ENCODE measurements at regions not wholly inside any gene's neighbourhood (a gene's known extent, or its start where the extent isn't known, plus 50 kb on each side); places are given as distances from the start of the nearest gene placed in this dataset.
A peak's percentile ranks its signal among the peaks of the same experiment; 100 is the strongest.

- no peak for DNase-seq
Observed at GRCh38 chr16:35399133-35399532, 1939.7 kb downstream of the TP53TG3F start.

- DNase-seq, result no peak
Observed at GRCh38 chr16:35404273-35404672, 1944.9 kb downstream of the TP53TG3F start.

GRCh38 chr16:35405526-35405925 lies 1946.1 kb downstream of the TP53TG3F start:
- no peak for DNase-seq

GRCh38 chr16:35409503-35409902 lies 1950.1 kb downstream of the TP53TG3F start:
- DNase-seq, result peak; percentile 0

- no peak for DNase-seq
Observed at GRCh38 chr16:35410438-35410837, 1951.0 kb downstream of the TP53TG3F start.

DNA sequence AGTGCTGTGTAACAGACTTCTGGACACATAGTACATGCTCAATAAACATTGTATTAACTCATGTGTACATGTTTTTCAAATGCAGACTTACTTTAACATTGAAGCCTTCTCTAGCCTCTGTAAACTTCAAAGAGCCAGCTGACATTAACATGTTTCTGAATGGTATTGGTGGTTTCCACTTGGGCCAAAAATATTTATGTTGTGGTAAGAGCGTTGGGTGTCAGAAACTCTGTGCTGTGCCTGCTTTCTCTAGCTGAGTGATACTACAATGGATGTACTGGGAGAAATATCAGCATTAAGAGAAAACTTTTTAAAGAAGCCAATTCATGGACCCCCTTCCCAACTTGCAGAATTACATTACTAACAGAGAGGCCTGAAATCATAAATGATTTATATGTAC lies 1951.7 kb downstream of the TP53TG3F start:
- no peak for DNase-seq

- no peak for DNase-seq
Observed at GRCh38 chr16:35414139-35414538, 1954.7 kb downstream of the TP53TG3F start.

GRCh38 chr16:35414563-35414962 lies 1955.2 kb downstream of the TP53TG3F start:
- no peak for DNase-seq

DNA sequence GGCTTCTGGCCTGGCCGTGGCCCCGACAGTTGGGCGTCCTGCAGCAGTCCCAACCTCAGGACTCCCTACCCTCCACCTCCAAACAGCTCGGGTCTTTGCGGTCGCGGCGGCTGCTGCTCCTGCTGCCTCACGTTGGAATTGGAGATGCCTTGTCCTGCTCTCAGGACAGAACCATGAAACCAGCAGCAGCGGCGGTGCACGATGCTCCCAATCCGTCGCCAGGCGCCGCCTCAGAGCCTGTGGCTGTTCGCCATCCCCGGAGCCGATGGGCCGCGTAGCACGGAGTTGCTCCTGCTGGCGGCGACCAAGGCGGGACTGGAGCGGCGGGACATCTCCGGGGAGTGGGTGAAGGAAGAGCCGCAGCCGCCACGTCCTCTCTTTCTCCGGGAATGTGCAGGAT lies 1965.9 kb downstream of the TP53TG3F start:
- DNase-seq, result no peak

GRCh38 chr16:35431829-35432663 lies 1972.6 kb downstream of the TP53TG3F start:
- peak; percentile 10 for DNase-seq

- DNase-seq, result no peak
Observed at GRCh38 chr16:35440875-35441274, 1981.5 kb downstream of the TP53TG3F start.

DNA sequence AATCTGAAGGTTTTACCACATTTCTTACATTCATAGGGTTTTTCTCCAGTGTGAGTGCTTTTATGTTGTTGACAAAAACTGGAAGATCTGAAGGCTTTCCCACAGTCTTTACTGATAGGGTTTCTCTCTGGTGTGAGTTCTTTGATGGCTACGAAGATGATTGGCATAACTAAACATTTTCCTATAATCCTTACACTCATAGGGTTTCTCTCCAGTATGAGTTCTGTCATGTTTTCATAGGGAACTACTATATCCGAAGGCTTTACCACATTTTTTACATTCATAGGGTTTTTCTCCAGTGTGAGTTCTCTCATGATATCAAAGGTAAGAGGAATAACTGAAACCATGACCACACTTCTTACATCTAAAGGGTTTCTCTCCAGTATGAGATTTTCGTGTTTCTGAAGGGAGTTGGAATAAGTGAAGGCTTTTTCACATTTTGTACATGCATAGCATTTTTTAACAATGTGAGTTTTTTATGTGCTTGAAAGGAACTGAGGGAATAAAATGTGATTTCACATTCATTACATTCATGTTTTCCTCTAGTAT lies 1987.7 kb downstream of the TP53TG3F start:
- DNase-seq, result no peak

DNA sequence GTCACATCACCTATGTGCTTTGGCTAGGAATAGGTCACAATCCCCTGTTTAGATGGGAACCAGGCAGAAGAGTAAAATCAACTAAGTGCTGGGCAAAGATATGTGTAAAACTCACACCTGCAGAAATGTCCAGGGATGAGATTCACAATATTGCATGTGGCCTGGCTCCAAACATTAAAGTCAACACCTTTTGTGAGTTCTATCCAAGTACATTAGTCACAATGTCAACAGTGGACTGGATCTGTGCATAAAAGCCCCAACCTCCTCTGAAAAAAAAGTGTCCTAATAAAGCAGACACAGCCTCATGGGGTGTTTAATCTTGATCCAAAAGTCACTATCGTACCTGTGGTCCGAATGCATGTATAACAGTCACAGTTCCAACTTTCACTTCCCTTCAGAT lies 1990.3 kb downstream of the TP53TG3F start:
- DNase-seq, result peak; percentile 1

DNA sequence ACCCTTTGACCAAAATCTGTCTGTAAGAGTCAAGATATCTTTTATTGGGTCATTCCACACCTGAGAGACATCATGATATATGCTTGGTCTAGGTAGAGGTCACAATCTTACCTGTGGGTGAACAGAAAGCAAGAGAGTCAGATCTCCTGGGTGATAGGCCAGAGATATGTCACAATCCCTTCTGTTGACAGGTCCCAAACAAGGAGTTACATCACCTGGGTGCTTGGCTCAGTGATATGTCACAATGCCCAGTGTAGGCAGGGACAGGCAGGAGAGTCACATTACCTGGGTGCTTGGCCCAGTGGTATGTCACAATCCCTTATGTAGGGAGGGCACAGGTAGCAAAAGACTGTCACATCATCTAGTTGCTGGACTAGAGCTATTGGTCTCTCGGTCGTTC lies 1991.2 kb downstream of the TP53TG3F start:
- DNase-seq, result no peak

DNA sequence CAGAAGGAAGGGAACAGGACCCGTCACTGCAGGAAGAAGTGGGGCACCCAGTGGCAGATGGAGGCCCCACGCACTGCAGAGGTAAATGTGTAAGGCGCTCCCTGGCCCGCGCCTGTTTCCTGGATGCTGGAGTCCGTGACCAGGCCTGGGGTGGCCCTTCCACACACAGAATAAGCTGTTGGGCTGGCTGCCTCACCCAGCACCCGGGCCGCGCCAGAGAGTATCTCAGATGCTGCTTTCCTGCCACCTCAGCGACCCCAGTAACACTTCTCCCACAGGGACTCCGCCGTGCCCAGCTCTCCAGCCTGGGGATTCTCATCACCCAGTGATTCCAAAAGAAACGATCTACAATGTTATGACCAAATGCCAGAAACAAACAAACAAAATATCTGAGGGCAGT lies 1993.1 kb downstream of the TP53TG3F start:
- no peak for DNase-seq

DNA sequence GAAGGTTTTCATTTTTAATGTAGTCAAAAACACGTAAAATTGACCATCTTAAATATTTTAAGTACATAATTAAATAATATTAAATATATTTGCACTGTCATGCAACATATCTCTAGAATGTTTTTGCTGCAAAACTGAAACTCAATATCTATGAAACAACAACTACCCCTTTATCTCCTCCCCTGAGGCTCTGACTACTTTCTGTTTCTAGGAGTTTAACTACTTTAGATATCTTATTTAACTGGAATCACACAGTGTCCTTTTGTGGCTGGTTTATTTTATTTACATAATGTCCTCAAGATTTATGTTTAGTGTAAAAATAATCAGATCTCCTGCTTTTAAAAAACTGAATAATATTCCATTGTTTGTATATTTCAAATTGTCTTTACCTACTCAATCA lies 2003.9 kb downstream of the TP53TG3F start:
- DNase-seq, result no peak

DNA sequence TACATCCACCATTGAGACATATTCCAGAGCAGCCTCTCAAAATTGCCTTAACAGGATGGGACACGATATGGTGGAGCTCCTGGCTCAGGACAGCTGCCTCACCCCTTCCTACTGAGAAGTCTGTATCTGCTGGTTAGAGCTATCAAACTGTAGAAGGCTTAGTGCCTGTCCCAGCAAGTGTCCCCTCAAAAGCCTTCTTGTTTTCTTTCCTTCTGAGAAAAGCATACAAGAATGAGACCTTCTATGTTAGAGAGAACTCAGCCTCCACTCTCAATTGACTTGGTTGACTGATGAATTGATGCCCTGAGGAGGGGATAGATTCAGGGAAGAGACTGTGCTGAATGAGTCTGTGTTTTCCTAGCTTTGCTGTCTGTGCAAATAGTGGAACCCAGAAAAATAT lies 2020.9 kb downstream of the TP53TG3F start:
- DNase-seq, result no peak

GRCh38 chr16:35480988-35481387 lies 2021.6 kb downstream of the TP53TG3F start:
- no peak for DNase-seq

DNA sequence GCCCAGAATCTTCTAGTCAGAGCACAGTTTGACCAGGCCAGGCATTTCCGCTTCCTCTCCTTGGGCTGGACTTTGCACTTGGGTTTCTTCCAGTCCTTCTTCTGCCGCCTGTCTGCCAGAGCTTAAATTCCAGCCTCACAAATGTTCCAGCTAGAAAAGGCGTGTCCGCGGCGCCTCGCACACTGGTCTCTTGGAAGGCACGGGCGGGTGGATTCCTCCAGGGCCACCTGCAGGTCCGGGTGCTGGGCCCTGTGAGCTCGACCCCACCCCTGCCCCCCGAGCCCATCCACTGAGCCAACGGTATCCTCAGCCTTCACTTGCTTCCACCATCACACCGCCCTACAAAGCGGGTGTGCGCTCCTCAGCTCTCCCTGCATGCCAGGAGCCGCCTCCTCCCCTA lies 2026.5 kb downstream of the TP53TG3F start:
- DNase-seq, result no peak

DNA sequence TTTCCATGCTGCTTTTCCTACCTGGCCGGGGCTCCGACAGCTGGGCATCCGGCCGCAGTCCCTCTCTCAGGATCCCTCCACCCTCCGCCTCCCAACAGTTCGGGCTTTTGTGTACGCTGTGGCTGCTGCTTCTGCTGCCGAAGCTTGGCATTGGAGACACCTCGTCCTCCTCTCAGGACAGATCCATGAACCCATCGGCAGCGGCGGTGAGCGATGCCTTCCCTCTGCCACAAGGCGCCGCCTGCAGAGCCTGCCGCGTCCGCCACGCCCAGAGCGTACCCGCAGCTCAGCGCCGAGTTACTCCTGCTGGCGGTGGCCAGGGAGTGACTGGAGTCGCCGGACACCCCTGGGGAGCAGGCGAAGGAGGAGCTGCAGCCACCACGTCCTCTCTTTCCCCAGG lies 2032.8 kb downstream of the TP53TG3F start:
- peak; percentile 20 for DNase-seq

DNA sequence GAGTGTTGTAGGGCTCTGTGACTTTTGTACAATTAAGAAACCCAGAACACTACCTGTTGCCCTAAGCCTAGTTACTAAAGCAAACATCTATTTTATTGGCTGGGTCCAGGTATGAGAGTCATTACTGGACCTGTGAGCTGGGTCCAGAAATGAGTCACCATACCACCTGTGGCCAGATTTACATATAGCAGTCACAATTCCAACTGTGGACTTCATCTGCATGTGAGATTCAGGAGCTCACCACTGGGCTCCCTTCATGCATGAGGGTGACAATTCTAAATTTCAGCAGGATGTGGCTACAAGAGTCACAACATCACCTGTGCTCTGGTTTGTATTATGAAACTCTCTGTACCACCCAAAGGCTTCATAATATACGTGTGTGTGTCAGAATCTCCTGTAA lies 2038.0 kb downstream of the TP53TG3F start:
- DNase-seq, result no peak

GRCh38 chr16:35506018-35506897 lies 2046.8 kb downstream of the TP53TG3F start:
- peak; percentile 0 for DNase-seq

DNA sequence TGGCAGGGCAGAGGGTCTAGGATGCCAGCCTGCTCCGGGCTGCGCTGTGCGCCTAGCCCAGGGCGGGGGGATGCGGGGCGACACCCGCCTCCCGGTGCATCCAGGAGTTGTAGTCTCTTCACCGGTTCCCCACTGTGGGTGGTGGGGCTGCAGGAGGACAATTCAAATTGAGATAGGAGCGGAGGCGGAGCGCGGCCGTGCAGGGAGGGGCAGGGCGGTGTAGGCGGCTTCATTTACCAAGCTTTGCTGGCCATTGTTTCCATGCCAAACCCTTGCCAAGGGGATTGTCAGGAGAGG lies 2047.4 kb downstream of the TP53TG3F start:
- DNase-seq, result no peak

- no peak for DNase-seq
Observed at GRCh38 chr16:35510701-35511100, 2051.3 kb downstream of the TP53TG3F start.

Data from DMS53 (cell line).